IMR-90 (cell line): ENCODE measurements at regions not wholly inside any gene's neighbourhood (a gene's known extent, or its start where the extent isn't known, plus 50 kb on each side); places are given as distances from the start of the nearest gene placed in this dataset.

Source experiments
- ATAC-seq: fragments of 200-7000 bp; cut with Tn5 transposase; 2 replicates; pipeline ENCODE4 v1.9.1; 2020; ENCODE audit warnings: low read depth, mild to moderate bottlenecking, moderate library complexity
- BruUV-seq: library from RNA; stranded (reverse); fragments of 400-500 nt; replicated peaks from 2 replicates; lab custom pipeline; 2021; lab: Mats Ljungman, UMichigan
- CTCF ChIA-PET: fragments of 300-600 bp; formaldehyde crosslinking; extraction: SDS; loops from one replicate; lab custom pipeline; 2021; ENCODE audit warnings: antibody characterized with exemption; lab: Yijun Ruan, JAX
- POLR2A ChIA-PET: fragments of 300-600 bp; sonication (Branson Sonifier 250); formaldehyde crosslinking; loops from one replicate; lab custom pipeline; 2022; ENCODE audit warnings: antibody characterized with exemption; ENCODE audit not compliant: unreplicated experiment; lab: Charles Lee
- DNase-seq: peaks from one replicate; pipeline ENCODE4 v3.0.0; 2013
- H2AFZ ChIP-seq: replicated peaks from 2 replicates; pipeline ENCODE3; 2013; ENCODE audit warnings: low read length, mild to moderate bottlenecking; ENCODE audit not compliant: poor library complexity
- H2AK5ac ChIP-seq: 2 replicates; pipeline ENCODE4 v1.6.1; 2013; ENCODE audit warnings: low read depth, low read length, inconsistent platforms
- H2AK9ac ChIP-seq: replicated peaks from 2 replicates; pipeline ENCODE3; 2013; ENCODE audit warnings: mild to moderate bottlenecking, low read depth, low read length, moderate library complexity; ENCODE audit not compliant: poor library complexity
- H2BK120ac ChIP-seq: 2 replicates; pipeline ENCODE4 v1.6.1; 2013; ENCODE audit warnings: low read depth, low read length, inconsistent platforms
- H2BK15ac ChIP-seq: 3 replicates; pipeline ENCODE4 v1.6.1; 2013; ENCODE audit warnings: low read depth, low read length, inconsistent platforms
- H2BK20ac ChIP-seq: 2 replicates; pipeline ENCODE4 v1.6.1; 2013; ENCODE audit warnings: low read depth, mild to moderate bottlenecking, inconsistent platforms, low read length, moderate library complexity
- H2BK5ac ChIP-seq: 2 replicates; pipeline ENCODE4 v1.6.1; 2013; ENCODE audit warnings: mild to moderate bottlenecking, low read depth, low read length, inconsistent platforms; ENCODE audit not compliant: poor library complexity, severe bottlenecking
- H3K14ac ChIP-seq: replicated peaks from 2 replicates; pipeline ENCODE4 v1.6.1; 2013; ENCODE audit warnings: low read depth, low read length, inconsistent platforms
- H3K18ac ChIP-seq: 2 replicates; pipeline ENCODE4 v1.6.1; 2013; ENCODE audit warnings: low read depth, low read length, control low read depth
- H3K23ac ChIP-seq: 2 replicates; pipeline ENCODE4 v1.6.1; 2013; ENCODE audit warnings: low read depth, low read length, inconsistent platforms
- H3K27ac ChIP-seq: 2 replicates; pipeline ENCODE4 v1.5.1; 2013; ENCODE audit warnings: mild to moderate bottlenecking, control low read depth, low read length; ENCODE audit not compliant: insufficient read depth
- H3K27me3 ChIP-seq: 2 replicates; pipeline ENCODE4 v1.6.1; 2013; ENCODE audit warnings: low read length; ENCODE audit not compliant: control insufficient read depth, insufficient read depth
- H3K36me3 ChIP-seq: 2 replicates; pipeline ENCODE4 v1.6.1; 2013; ENCODE audit warnings: low read length, mixed read lengths; ENCODE audit not compliant: control insufficient read depth, insufficient read depth
- H3K4ac ChIP-seq: 2 replicates; pipeline ENCODE4 v1.6.1; 2013; ENCODE audit warnings: low read depth, low read length, inconsistent platforms
- H3K4me1 ChIP-seq: 2 replicates; pipeline ENCODE4 v1.6.1; 2013; ENCODE audit warnings: low read length, mixed read lengths; ENCODE audit not compliant: control insufficient read depth, insufficient read depth
- H3K4me2 ChIP-seq: 2 replicates; pipeline ENCODE4 v1.6.1; 2013; ENCODE audit warnings: low read depth, mild to moderate bottlenecking, control low read depth, low read length, moderate library complexity
- H3K4me3 ChIP-seq: 2 replicates; pipeline ENCODE4 v1.5.1; 2013; ENCODE audit warnings: low read depth, mild to moderate bottlenecking, control low read depth, low read length, moderate library complexity; ENCODE audit not compliant: insufficient read depth
- H3K56ac ChIP-seq: 2 replicates; pipeline ENCODE4 v1.6.1; 2013; ENCODE audit warnings: low read length, inconsistent platforms; ENCODE audit not compliant: insufficient read depth; ENCODE audit errors: extremely low read depth
- H3K79me1 ChIP-seq, 2 experiments: 2 replicates each; pipeline ENCODE4 v1.6.1; 2013; ENCODE audit warnings: low read length in 2 of 2, inconsistent platforms in 1 of 2, low read depth in 1 of 2
- H3K9ac ChIP-seq: 2 replicates; pipeline ENCODE4 v1.6.1; 2013; ENCODE audit warnings: low read depth, low read length, control low read depth
- H3K9me1 ChIP-seq: 2 replicates; pipeline ENCODE4 v1.6.1; 2013; ENCODE audit warnings: low read length, inconsistent platforms; ENCODE audit not compliant: insufficient read depth
- H3K9me3 ChIP-seq: 2 replicates; pipeline ENCODE4 v1.6.1; 2013; ENCODE audit warnings: low read length; ENCODE audit not compliant: control insufficient read depth, insufficient read depth
- H4K20me1 ChIP-seq: 2 replicates; pipeline ENCODE4 v1.6.1; 2013; ENCODE audit warnings: low read length, inconsistent platforms; ENCODE audit not compliant: insufficient read depth
- H4K5ac ChIP-seq: 2 replicates; pipeline ENCODE4 v1.6.1; 2013; ENCODE audit warnings: mild to moderate bottlenecking, low read depth, low read length, control low read depth
- H4K8ac ChIP-seq, 2 experiments: 2 replicates each; pipeline ENCODE4 v1.6.1; 2013; ENCODE audit warnings: low read depth in 2 of 2, low read length in 2 of 2, control low read depth in 1 of 2, inconsistent platforms in 1 of 2
- H4K91ac ChIP-seq: 2 replicates; pipeline ENCODE4 v1.6.1; 2013; ENCODE audit warnings: low read depth, low read length, inconsistent platforms; ENCODE audit not compliant: insufficient read depth
- CHD1 ChIP-seq: IDR thresholded peaks from 2 replicates; pipeline ENCODE4 v1.6.1; 2012; ENCODE audit warnings: low read depth, low read length, improper control_type of control experiment
- WGBS, 2 experiments: methylation state at CpG; one replicate each; pipeline versions ENCODE4 v1.1.5 to v1.1.7; 2013; ENCODE audit warnings: missing lambda C conversion rate in 2 of 2; ENCODE audit not compliant: insufficient read length in 1 of 2; ENCODE audit errors: extremely low coverage in 2 of 2; 5-methylcytosine and 5-hydroxymethylcytosine counted together
- dilution Hi-C: fragments of 300-500 bp; cut with HindIII; formaldehyde crosslinking; loops from one replicate; pipeline ENCODE4 v1.14.3; 2018; ENCODE audit warnings: low sequenced_read_pairs; ENCODE audit not compliant: unreplicated experiment
- in situ Hi-C: fragments of 300-500 bp; cut with MboI; formaldehyde crosslinking; loops from 3 replicates; pipeline ENCODE4 v1.14.3; 2019; ENCODE audit warnings: low sequenced_read_pairs, inconsistent platforms, mixed read lengths
- intact Hi-C: fragments of 100-400 bp; cut with micrococcal nuclease; formaldehyde crosslinking; loops from 2 replicates; pipeline ENCODE4 v1.10.0; 2022

DNA sequence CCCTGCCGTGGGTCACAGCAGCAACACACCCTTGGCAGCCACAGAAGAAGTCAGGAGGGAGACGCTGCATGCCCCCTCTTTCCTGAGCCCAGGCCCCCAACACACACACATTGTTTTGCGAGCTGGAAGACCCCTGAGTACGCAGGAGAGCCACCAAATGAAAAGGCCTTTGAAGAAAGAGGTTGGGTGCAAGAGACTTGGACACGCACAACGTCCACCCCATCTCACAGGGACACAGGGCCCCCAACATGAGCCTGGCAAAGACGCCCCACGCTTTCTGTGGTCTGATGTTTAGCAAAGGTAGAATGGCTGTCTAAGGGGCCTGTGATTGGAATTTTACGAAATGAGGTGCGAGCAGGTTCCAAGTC lies 185.0 kb downstream of the TTLL2 start:
- ChIA-PET CTCF (no interaction called here), POLR2A (no interaction called here)
- Histone ChIP-seq H3K27ac (no peak overlapping the region), H4K5ac (no peak overlapping the region), H3K4me1 (no peaks in the 10 kb centered on the region), H3K27me3 (no peaks in the 10 kb centered on the region), H2AK9ac (no peak overlapping the region), H3K4me3 (no peak overlapping the region), H2AFZ (no peak overlapping the region), H3K23ac (no peak overlapping the region), H4K20me1 (no peaks in the 10 kb centered on the region), H2BK120ac (no peak overlapping the region), H3K79me1 (no peaks in the 10 kb centered on the region), H4K8ac (no peak overlapping the region), H3K9ac (no peak overlapping the region), H3K9me1 (no peaks in the 10 kb centered on the region), H3K14ac (no peak overlapping the region), H3K56ac (no peak overlapping the region), H2AK5ac (no peak overlapping the region), H2BK15ac (no peak overlapping the region), H2BK20ac (no peak overlapping the region), H3K36me3 (no peaks in the 10 kb centered on the region), H3K4me2 (no peak overlapping the region), H4K91ac (no peak overlapping the region), H3K18ac (no peak overlapping the region), H2BK5ac (no peak overlapping the region), H3K4ac (no peak overlapping the region), H3K9me3 (peaks cover 46% of the 10 kb centered on the region)
- intact Hi-C loops: no loop called here
- DNase-seq (no peak), ATAC-seq (no peak)
- WGBS, 2 experiments: no CpG with 5 or more reads among the region's 10 CpGs
- in situ Hi-C loops: no loop called here
- dilution Hi-C loops: no loop called here
- no peak for TF ChIP-seq CHD1
- BruUV-seq: no TSS peak
